NAMALWA (cell line): ENCODE measurements at regions not wholly inside any gene's neighbourhood (a gene's known extent, or its start where the extent isn't known, plus 50 kb on each side); places are given as distances from the start of the nearest gene placed in this dataset.
"Not testable (repeated sequence)": the region's sequence is repeated elsewhere in the genome, so short reads cannot be mapped to it uniquely, and the experiment has no call there.

Experiments
- DNase-seq: peaks from one replicate; pipeline ENCODE4 v3.0.0-alpha.2; 2015; ENCODE audit warnings: low spot score

GRCh38 chr12:42918443-42918842, 328.9 kb upstream of the PRICKLE1 start:
- no peak for DNase-seq

- DNase-seq = no peak
These were observed 326.6 kb upstream of the PRICKLE1 start for GRCh38 chr12:42916143-42916542.

DNA sequence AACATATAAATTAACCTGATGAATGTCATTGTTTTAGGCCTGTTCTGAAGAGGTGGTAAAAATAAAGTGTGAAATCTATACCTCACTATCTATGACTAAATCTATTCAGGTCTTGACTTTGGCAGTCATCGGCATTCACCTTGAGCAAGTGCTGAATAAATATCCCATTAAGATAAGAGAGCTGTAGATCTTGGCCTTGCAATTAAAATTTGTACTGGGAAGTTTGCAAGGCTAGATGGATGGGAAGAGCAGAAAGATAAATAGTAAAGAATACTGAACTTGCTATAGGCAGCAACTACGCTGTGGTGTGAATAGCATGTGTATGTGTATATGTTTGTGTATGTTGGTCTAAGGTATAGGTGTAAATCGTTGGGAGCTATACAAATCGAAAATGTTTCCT, 325.9 kb upstream of the PRICKLE1 start:
- no peak for DNase-seq

GRCh38 chr12:42912367-42912766, 322.8 kb upstream of the PRICKLE1 start:
- no peak for DNase-seq

- no peak for DNase-seq
These were observed 321.1 kb upstream of the PRICKLE1 start for GRCh38 chr12:42910656-42911055.

DNA sequence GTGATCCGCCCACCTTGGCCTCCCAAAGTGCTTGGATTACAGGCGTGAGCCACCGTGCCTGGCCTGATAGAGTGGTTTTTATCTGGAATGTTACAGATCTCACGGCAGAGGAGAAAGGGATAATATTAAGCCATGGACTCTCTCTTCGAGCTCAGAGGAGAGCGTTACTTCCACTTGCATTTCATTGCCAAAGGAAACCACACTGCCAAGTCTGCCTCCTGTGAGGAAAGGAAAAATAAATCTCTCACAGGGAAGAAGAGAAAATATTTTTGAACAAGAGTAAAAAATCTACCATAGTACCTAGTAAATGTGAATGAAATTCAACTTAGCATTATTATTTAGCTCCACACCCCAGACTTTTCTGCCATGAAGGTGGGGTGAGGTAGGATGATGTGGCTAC, 319.2 kb upstream of the PRICKLE1 start:
- DNase-seq = no peak

GRCh38 chr12:42906801-42907200, 317.3 kb upstream of the PRICKLE1 start:
- not testable (repeated sequence) for DNase-seq

- DNase-seq = no peak
These were observed 315.8 kb upstream of the PRICKLE1 start for GRCh38 chr12:42905419-42905705.

- DNase-seq = no peak
These were observed 315.3 kb upstream of the PRICKLE1 start for GRCh38 chr12:42904683-42905418.

- DNase-seq = no peak
These were observed 314.2 kb upstream of the PRICKLE1 start for GRCh38 chr12:42903736-42904135.

DNA sequence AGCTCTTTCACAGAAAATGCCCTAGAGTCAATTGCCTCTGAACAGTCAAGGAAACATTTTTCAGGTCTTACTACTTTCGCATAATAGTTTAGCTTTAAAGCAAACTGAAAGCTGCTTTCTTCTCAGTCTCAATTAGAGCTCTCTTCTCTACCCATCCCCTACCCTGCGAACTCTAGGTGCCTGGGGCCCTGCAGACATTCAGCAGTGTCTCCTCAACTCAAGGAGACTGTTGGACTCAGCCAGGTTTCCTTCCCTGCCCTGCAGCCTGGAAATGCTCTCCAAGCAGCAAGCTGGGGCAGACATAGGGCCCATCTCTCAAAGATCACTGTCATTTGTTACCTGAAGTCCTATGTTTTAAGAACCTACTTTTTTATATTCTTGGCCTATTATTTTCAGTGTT, 312.5 kb upstream of the PRICKLE1 start:
- DNase-seq = no peak

- DNase-seq = no peak
These were observed 304.3 kb upstream of the PRICKLE1 start for GRCh38 chr12:42893803-42894202.

DNA sequence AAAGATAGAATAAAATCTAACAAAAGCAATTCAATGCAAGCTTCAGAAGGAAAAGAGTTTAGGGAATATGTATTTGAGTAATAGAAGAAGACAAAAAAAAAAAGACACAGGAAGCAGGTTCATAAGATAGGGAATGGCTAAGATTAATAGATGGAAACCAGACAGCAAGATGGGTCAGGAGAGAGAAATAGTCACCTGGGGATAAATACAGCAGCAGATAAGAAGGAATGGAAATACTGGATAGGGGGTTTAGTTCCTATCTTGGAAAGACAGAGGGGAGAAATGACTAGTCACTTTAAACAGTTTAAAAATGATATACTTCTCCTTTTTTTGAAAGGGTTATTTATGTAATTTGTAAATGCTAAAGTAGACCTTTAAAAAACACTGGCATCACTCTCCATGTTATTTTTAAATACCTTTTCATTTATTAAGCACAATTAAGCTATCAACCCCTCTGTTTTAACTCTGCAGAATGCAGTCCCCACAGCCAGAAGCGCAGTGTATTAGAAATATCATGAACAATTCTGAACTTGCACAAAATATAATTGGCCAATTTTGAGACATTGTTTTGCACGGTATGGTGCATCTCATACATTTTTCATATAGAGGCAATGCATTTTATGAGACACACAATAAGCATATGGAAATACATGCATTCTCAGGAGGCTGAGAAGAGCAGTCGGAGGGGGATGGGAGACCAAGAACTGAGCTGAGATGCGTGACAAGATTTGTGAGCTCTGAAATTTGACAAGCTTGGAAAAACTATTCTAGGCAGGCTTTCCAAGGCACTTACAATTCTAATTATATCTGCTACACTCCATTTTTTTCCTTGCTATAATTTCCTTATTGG, 303.4 kb upstream of the PRICKLE1 start:
- DNase-seq = no peak

GRCh38 chr12:42887657-42888056, 298.1 kb upstream of the PRICKLE1 start:
- DNase-seq = no peak

DNA sequence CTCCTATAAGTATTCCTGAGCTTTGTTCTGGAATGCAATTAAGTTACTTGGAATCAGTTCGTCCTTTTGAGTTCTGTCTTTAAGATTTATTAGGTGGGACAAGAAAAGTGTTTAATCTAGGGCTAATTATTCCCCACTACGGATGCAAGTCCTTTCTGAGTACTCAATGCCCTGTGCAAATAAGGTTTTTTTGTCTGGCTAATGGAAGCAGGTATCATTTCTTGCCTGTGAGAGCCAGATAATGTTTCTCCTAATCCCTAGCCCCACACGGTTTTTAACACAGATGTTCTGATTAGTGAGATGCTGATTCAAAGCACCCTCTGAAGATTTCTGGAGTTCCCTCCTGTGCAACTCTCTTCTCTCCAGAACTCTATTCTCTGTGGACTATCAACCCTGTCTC, 296.6 kb upstream of the PRICKLE1 start:
- DNase-seq = no peak

- DNase-seq = no peak
These were observed 296.1 kb upstream of the PRICKLE1 start for GRCh38 chr12:42885677-42886076.

DNA sequence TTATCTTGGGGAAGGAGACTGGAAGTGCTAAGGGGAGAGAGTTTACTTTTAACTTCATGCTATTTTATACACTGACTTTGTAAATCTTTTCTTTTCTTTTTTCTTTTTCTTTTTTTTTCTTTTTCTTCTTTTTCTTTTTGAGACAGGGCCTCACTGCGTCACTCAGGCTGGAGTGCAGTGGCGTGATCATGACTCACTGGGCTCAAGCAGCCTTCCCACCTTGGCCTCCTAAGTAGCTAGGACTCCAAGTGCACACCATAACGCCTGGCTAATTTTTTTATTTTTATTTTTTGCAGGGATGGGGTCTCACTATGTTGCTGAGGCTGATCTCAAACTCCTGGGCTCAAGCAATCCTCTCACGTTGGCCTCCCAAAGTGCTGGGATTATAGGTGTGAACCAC, 294.6 kb upstream of the PRICKLE1 start:
- no peak for DNase-seq

DNA sequence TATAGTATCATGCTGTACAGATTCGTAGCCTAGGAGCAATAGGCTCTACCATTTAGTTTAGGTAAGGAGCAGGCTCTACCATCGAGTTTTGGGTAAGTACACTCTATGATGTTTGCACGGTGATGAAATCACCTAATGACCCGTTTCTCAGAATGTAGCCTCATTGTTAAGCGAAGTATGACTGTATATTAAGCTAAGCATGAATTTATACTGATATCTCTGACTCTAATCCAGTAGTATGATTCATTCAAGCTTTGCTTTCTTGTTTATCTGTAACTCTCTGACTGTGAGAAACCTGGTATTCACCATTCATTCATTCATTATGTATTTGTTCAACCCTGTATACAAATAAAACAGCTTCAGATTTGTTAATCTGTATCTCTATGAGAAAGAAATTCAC, 283.9 kb upstream of the PRICKLE1 start:
- no peak for DNase-seq

DNA sequence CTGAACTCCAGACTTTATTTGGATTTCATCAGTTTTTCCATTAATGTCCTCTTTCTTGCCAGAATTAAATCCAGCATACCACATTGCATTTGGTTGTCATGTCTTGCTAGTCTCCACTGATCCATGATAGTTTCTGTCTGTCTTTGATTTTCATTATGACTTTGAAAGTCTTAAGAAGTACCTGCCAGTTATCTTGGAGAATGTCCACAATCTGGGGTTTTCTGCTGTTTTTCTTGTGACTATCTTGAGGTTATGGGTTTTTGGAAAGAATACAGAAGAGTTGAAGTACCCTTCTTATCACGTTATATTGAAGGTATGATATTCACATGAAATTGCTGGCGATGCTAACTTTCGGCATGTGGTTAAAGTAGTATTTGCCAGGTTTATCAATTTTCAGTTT, 282.3 kb upstream of the PRICKLE1 start:
- DNase-seq = no peak

DNA sequence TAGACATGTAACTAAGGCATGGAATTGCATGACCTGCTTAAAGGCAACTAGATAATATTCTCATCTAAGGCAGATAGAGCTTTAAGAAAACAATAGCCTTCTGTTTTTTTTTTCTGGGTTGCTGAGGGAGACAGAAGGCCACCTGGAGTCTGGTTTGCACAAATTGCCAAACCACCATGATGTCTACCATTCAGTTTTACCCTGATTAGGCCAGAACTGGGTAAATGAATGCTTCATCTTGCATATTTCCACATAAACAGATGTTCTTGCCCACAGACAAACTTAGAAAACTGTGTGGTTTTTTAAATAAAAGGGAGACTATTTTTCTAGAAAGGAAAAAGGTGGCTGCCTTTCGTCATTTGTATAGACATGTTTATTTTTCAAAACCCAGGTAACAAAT, 278.7 kb upstream of the PRICKLE1 start:
- no peak for DNase-seq

GRCh38 chr12:42865282-42865681, 275.7 kb upstream of the PRICKLE1 start:
- DNase-seq = no peak

DNA sequence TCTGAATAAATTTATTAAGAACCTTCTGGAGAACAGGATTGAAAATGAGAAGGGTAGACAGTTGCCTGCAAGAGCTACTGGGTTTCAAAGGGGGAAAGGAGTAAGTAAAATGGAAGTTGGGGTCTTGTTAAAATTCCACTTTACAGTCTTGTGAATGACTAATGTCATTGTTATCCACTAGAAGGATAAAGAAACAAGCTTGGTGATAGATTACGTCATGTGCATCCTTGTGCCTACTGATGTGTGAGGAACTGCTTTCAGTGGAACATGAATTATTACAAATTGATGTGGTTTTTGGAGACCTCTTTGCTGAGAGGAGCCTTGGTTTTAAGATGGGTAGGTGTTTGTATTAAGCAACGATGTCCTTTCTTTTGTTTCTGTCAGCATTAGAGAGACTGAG, 272.5 kb upstream of the PRICKLE1 start:
- no peak for DNase-seq

DNA sequence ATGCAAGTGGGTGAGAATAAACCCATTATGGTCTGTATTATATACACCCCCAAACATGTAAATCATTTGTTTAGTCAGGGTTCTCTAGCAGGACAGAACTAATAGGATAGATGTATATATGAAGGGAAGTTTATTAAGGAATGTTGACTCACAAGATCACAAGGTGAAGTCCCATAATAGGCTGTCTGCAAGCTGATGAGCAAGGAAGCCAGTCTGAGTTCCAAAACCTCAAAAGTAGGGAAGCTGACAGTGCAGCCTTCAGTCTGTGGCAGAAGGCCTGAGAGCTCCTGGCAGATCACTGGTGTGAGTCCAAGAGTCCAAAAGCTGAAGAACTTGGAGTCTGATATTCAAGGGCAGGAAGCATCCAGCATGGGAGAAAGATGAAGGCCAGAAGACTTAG, 270.8 kb upstream of the PRICKLE1 start:
- not testable (repeated sequence) for DNase-seq

DNA sequence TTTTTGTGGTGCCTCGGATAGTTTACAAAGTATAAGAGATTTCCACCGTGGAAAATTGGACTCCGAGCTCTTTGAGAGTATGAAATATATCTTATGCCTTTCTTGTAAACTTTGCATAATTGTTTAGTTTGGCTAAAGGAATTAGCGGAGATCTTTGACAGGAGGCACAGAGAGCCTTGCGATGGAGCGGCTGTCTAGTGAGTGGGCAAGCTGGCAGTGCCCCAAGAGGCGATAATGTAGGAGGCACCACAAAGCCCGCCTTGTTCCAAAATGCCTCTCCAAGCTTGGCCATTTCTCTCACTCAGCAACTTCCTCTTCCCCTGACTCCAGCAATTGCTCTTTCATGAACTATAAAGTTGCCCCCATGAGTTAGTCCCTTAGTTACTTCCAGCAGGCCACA, 270.1 kb upstream of the PRICKLE1 start:
- DNase-seq = no peak
